Inflammatory macrophage treated with lipopolysaccharide for 1 hour (primary cell): ENCODE measurements at regions not wholly inside any gene's neighbourhood (a gene's known extent, or its start where the extent isn't known, plus 50 kb on each side); places are given as distances from the start of the nearest gene placed in this dataset.
"Not testable (repeated sequence)": the region's sequence is repeated elsewhere in the genome, so short reads cannot be mapped to it uniquely, and the experiment has no call there.

Experiments used
- DNase-seq, 2 donors: peaks; one replicate each; pipeline ENCODE4 v3.0.0-alpha.2; 2020 to 2022

DNA sequence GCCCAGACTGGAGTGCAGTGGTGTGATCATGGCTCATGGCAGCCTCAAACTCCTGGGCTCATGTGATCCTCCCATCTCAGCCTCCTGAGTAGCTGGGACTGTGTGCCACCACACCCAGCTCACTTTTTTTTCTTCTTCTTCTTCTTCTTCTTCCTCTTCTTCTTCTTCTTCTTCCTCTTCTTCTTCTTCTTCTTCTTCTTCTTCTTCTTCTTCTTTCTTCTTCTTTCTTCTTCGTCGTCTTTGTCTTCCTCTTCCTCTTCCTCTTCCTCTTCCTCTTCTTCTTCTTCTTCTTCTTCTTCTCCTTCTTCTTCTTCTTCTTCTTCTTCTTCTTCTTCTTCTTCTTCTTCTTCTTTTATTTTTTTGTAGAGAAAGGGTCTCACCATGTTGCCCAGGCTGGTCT lies 78.8 kb upstream of the RPH3A start:
- not testable (repeated sequence) for DNase-seq

DNA sequence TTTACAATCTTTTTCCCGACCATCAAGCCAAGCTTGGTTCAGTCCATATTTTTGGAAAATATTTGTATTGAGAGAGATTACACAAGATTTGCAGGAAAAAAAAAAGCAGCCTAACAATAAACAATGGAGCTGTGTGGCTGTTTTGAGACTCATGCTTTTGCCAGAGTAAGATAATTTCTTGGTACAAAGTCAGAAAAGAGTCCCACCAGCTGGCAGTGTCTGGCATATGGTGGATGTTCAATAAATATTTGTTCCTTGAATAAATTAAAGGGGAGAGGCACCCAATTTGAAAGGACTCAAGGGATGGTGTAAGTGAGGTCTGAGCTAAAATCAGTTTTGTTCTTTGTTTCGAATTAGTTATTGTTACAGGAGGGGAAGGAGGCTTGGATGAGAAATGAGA lies 78.1 kb upstream of the RPH3A start:
- DNase-seq: no peak

DNA sequence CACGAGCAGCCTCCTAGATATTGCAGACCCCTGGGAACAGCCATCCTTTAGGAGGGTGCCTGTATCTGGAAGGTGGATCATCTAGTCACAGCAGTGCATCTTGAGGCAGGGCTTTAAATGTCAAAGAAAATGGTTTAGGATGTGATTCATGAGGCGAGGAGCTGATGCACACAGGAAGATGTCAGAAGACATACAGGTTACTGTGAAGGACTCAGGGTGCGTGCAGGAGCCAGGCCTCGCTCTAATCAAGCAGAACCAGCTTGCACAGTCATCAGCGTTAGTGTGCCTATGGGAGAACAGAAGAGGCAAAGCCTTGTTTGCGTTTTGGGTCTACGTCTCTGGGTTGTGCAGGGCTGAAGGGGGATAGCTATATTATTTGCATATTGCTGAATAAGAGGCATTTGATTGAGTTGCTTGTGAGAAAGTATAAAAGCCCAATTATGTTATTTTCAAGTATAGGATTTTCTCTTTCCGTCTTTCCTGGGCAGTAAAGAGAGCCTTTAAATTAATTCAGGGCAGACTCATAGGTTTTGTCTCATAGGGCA lies 77.3 kb upstream of the RPH3A start:
- no peak for DNase-seq

DNA sequence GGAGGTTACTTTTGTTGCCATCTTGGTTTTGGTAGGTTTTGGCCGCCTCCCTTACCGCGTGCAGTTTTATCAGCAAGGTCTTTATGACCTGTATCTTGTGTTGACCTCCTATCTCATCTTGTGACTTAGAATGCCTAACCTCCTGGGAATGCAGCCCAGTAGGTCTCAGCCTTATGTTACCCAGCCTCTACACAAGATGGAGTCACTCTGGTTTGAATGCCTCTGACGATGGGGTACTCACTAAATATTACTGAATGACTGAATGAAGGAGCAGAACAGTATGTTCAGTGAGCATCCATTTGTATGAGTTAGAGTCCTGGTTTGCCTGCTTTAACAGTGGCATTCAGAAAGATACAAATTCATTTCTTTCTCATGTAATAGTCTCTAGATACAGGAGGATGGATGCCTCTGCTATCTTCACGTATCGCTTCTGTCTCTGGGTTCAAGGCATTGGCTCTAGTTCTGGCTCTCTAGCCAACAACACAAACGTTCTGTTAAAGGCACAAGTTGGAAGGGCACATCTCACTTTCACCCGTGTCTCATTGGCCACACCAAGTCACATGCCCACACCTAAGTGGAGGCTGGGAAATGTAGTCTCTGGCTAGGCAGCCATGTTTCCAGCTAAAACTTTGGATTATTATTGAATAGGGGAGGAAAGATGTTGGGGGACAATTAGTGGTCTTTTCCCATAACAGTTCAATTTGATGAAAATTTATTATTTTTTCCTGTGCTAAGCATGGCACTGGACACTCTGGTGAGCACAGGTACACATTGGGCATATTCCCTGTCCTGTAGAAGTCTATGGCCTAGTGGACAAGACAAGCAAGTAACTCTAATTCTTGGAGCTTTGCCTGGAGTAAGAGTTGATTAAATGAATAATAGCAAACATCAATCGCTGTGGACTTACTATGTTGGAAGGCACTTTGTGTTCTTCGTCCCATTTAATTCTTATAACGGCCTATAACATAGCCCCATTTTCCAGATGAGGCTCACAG lies 75.2 kb upstream of the RPH3A start:
- DNase-seq: no peak

DNA sequence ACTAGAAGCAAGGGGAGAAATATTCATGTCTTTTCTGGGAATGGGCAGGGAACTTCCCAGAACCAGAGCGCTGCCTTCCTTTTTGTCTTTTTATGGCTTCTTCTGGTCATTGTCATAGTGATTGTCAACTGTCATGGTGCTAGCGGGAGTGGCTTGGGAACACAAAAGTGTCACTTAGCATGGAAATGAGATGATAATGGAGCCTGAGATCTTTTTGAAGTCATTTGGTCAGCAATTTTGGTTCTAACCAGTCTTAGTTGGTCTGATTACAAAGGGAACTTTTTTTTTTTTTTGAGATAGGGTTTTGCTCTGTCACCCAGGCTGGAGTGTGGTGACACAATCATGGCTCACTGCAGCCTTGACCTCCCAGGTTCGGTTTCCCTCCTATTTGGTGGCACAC lies 62.7 kb upstream of the RPH3A start:
- no peak for DNase-seq

DNA sequence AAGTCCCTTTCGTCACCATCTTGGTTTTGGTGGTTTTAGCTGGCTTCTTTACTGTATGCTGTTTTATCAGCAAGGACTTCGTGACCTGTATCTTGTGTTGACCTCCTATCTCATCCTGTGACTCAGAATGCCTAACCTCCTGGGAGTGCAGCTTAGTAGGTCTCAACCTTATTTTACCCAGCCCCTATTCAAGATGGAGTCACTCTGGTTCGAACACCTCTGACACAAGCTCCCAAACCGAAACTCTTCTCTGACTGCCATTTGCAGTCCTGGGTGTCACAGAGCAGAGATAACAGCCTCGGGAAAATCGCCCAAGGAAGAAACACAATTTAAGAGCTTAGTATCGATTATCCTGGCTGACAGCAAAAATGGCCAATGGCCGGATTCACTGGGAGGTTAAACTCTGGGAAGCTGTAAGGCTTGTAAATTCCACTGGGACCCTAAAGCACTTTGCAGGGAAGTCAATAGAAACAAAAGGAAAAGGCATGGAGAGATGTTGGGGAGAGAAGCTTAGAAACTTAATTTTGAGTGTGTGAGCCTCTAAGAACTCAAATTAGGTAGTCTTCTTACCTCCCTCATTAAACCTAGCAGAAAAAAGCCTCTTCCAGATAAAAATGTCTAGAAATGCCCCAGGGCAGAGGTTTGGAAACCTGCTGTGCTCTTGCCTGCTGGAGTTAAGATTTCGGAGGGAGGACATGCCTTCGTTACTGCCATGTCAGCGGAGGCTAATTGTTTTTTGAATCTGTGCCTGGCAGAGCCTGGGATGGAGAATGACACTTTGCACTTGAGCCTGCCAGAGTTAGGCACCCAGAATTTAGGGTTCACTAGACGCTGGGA lies 56.5 kb upstream of the RPH3A start:
- no peak for DNase-seq

DNA sequence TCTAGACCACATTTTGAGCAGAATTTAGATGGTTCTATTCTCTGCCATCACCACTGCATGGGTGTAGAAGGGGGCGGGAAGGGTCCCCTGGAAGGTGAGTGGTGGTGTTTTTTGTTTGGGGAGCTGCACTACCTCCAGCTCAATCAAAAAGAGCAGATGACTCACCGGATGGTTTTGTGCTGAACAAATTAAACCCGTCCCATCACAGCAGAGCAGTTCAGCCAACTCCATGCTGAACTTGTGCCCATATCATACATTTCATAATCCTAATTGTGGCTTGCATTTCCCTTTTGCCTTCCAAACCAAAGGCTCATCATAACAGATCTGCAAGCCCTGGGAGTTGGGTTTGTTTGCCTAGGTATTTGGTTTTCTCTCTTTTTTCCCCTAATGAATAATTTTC lies 53.0 kb upstream of the RPH3A start:
- no peak for DNase-seq

DNA sequence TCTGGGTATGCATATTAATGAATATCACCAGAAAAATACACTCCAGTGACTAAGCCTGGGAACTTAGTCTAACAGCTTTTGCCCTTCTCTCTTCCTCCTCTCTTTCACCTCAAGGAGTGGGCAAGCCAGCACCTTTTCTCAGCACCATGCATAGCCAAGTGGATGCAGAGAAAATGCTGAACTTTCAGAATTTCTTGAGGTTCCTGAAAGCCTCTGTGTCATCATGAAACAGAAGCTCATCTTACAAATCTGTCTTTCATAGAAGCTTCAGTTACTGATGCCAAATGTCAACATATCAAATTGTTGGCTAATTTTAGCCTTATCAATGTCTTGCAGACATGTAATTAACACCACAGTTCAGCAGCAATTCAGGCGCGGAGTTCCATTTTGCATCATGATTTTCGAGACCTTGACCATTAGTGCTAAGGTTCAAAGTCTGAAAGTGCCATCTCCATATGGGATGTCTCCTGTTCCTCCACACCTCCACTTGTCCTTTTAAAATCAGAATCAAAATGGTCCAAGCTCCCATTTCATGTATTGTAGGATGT lies 51.1 kb upstream of the RPH3A start:
- no peak for DNase-seq

DNA sequence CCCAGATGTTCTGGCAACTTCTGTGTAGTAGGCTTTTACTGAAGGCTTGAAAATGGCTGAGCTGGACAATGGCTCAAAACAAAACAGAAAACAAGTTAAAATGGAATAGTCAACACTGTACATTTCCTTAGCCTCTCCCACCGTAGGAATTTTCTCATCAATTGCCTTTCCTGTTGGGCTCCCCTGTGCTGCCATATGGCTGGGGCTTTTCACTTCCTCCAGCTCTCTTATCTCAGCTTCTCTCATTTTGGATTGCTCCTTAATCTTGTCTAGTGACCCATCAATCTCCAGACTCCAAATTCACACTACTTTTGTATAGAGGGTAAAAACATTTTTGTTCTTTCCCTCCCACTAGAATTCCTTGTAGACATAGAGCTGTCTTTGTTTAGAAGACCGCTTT lies 50.4 kb upstream of the RPH3A start:
- DNase-seq: no peak
